Stimulated activated naive CD8-positive, alpha-beta T cell treated with anti-CD3 and anti-CD28 coated beads, Interleukin-15, amount 100 ng/mL, for 72 hours (primary cell): ENCODE measurements at regions not wholly inside any gene's neighbourhood (a gene's known extent, or its start where the extent isn't known, plus 50 kb on each side); places are given as distances from the start of the nearest gene placed in this dataset.

Experiments used
- ATAC-seq: fragments of 150-1000 bp; cut with Tn5 transposase; 2 replicates; pipeline ENCODE4 v1.10.0; 2021; ENCODE audit warnings: mild to moderate bottlenecking, moderate library complexity
- DNase-seq, 2 donors: peaks; one replicate each; pipeline ENCODE4 v3.0.0; 2021 to 2022
- H3K27ac Mint-ChIP-seq, 2 donors: one replicate each; pipeline ENCODE4 v1.8.0; 2022; ENCODE audit warnings: mild to moderate bottlenecking in 2 of 2, mixed read lengths in 2 of 2, moderate library complexity in 2 of 2
- H3K27me3 Mint-ChIP-seq: one replicate; pipeline ENCODE4 v1.8.0; 2022; ENCODE audit warnings: mixed read lengths
- H3K4me1 Mint-ChIP-seq: one replicate; pipeline ENCODE4 v1.8.0; 2022; ENCODE audit warnings: mild to moderate bottlenecking, mixed read lengths
- H3K4me3 Mint-ChIP-seq, 2 donors: one replicate each; pipeline ENCODE4 v1.8.0; 2022; ENCODE audit warnings: mild to moderate bottlenecking in 2 of 2, mixed read lengths in 2 of 2, moderate library complexity in 1 of 2
- H3K9me3 Mint-ChIP-seq, 2 donors: one replicate each; pipeline ENCODE4 v1.8.0; 2022; ENCODE audit warnings: mixed read lengths in 2 of 2

GRCh38 chr1:232483826-232484225 is 146.1 kb downstream of the SIPA1L2 start:
- no peak overlapping the region for H3K4me3 Mint-ChIP-seq
- no peak for DNase-seq
- H3K4me1 Mint-ChIP-seq = no peaks in the 10 kb centered on the region
- no peak overlapping the region for H3K27ac Mint-ChIP-seq
- no peaks in the 10 kb centered on the region for H3K9me3 Mint-ChIP-seq
- no peak for ATAC-seq
- no peaks in the 10 kb centered on the region for H3K27me3 Mint-ChIP-seq

- Mint-ChIP-seq H3K4me1 (no peaks in the 10 kb centered on the region), H3K27ac (no peak overlapping the region), H3K9me3 (no peaks in the 10 kb centered on the region), H3K27me3 (no peaks in the 10 kb centered on the region), H3K4me3 (no peak overlapping the region)
- ATAC-seq (no peak), DNase-seq (no peak)
Measured at GRCh38 chr1:232481091-232481490, 148.8 kb downstream of the SIPA1L2 start.

DNA sequence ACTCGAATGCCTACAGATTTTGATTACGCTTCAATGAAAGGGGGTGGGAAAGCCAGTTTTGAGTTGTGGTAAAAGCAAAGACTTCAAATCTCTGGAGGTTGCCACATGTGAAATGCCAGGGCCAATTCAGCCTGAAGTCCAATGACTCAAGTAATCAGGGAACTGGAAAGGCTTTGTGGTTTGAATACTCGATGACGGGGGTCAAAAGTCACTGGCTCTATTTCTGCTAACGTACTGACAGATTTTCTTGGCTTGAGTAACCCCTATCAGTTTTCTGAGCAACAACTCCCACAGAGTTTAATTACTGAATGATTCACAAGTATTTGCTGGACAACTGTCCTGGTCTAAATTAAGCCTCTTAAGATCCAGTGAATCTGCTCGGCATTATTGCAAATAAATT is 152.2 kb downstream of the SIPA1L2 start:
- Mint-ChIP-seq H3K27ac (no peak overlapping the region), H3K27me3 (no peaks in the 10 kb centered on the region), H3K4me3 (no peak overlapping the region), H3K9me3 (no peaks in the 10 kb centered on the region), H3K4me1 (no peaks in the 10 kb centered on the region)
- DNase-seq (no peak), ATAC-seq (no peak)

DNA sequence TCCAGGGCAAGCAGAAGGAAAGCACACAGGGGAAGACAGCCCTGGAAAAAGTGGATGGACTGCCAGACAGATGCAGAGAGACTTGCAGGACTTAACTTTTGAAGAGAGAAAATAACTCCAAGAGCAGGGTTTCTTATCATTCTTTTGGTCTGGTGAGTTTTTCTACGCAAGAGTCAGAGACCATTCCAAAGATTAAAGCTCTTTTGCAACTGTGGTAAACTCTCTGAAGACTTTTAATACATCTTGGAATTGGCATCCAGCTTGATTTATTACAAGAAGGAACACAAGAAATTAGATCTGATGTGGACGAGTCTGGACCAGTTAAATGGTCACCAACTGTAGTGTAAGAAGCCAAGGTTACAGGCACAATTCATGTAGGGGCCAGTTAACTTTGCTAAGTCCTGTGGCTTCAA is 153.4 kb downstream of the SIPA1L2 start:
- Mint-ChIP-seq H3K4me3 (no peak overlapping the region), H3K4me1 (no peaks in the 10 kb centered on the region), H3K9me3 (no peaks in the 10 kb centered on the region), H3K27ac (no peak overlapping the region), H3K27me3 (no peaks in the 10 kb centered on the region)
- no peak for ATAC-seq
- no peak for DNase-seq

DNA sequence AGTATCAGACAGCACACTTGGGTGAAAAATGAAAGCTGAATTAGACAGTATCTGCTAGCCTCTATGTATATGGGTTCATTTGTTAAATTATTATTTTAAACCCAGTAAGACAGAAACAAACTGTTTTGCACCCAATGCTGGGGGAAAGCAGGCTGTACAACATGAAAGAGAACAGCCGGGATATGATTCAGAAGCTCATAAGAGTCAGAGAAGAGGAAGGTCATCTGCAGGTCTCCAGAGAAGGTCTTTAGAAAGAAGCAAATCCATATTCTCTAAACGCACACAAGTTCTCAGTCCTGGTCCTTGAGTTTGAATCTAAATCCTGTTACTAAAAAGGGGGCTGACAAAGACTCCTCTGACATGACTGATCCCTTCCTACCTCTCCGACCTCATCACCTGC is 155.1 kb downstream of the SIPA1L2 start:
- no peaks in the 10 kb centered on the region for H3K9me3 Mint-ChIP-seq
- no peak overlapping the region for H3K27ac Mint-ChIP-seq
- no peaks in the 10 kb centered on the region for H3K4me1 Mint-ChIP-seq
- no peak overlapping the region for H3K4me3 Mint-ChIP-seq
- H3K27me3 Mint-ChIP-seq = no peaks in the 10 kb centered on the region
- ATAC-seq = no peak
- no peak for DNase-seq

DNA sequence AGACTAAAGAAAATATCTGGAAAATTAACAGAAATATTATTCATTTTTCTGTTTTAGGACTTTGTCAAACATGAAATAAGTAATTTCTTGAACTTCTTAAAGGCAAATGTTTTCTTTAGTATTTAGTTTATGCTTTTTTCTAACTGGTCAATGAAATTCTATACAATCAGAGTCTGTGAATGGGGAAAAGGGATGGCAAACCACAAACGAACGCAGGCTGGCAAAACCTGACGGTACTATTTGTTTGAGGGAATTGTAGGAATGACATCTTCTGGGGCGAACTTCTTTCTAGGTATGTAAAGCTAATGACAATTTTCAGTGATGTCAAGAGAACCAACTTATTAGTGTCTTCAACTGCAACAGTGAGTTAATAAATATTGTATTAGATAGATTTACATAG is 156.0 kb downstream of the SIPA1L2 start:
- Mint-ChIP-seq H3K4me3 (no peak overlapping the region), H3K9me3 (no peaks in the 10 kb centered on the region), H3K4me1 (no peaks in the 10 kb centered on the region), H3K27ac (no peak overlapping the region), H3K27me3 (no peaks in the 10 kb centered on the region)
- ATAC-seq (no peak), DNase-seq (no peak)

DNA sequence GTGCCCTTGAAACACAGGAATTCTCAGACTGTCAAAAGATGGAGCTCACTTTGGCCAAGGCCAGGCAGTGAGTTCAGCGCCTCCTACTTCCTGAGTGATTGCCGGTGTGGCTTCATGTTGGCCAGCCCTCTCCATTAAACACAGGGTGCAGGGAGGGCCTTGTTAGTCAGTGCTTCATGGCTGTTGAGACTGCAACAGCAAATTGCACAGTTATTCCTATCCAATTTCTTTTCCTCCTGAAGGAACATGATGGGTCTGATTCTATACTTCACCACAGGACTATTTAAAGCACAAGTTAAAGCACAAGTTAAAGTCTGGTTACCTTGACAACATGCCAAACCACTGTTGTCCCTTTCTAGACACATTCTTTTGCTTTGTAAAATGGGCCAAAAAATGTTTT is 156.6 kb downstream of the SIPA1L2 start:
- no peak overlapping the region for H3K27ac Mint-ChIP-seq
- H3K4me3 Mint-ChIP-seq = no peak overlapping the region
- no peaks in the 10 kb centered on the region for H3K27me3 Mint-ChIP-seq
- DNase-seq (no peak), ATAC-seq (no peak)
- H3K9me3 Mint-ChIP-seq = no peaks in the 10 kb centered on the region
- no peaks in the 10 kb centered on the region for H3K4me1 Mint-ChIP-seq

GRCh38 chr1:232472485-232473041 is 157.4 kb downstream of the SIPA1L2 start:
- Mint-ChIP-seq H3K27me3 (no peaks in the 10 kb centered on the region), H3K4me3 (no peak overlapping the region), H3K4me1 (peaks cover 4% of the 10 kb centered on the region), H3K27ac (no peak overlapping the region), H3K9me3 (no peaks in the 10 kb centered on the region)
- no peak for DNase-seq
- no peak for ATAC-seq

GRCh38 chr1:232471250-232471649 is 158.7 kb downstream of the SIPA1L2 start:
- DNase-seq (no peak), ATAC-seq (no peak)
- no peaks in the 10 kb centered on the region for H3K9me3 Mint-ChIP-seq
- H3K27ac Mint-ChIP-seq = no peak overlapping the region
- no peaks in the 10 kb centered on the region for H3K27me3 Mint-ChIP-seq
- H3K4me1 Mint-ChIP-seq = peaks cover 8% of the 10 kb centered on the region
- H3K4me3 Mint-ChIP-seq = no peak overlapping the region

- DNase-seq (no peak), ATAC-seq (no peak)
- Mint-ChIP-seq H3K4me3 (no peak overlapping the region), H3K27ac (no peak overlapping the region), H3K4me1 (peaks cover 8% of the 10 kb centered on the region), H3K9me3 (no peaks in the 10 kb centered on the region), H3K27me3 (no peaks in the 10 kb centered on the region)
Measured at GRCh38 chr1:232470711-232471110, 159.2 kb downstream of the SIPA1L2 start.

- no peak overlapping the region for H3K27ac Mint-ChIP-seq
- H3K4me3 Mint-ChIP-seq = no peak overlapping the region
- no peaks in the 10 kb centered on the region for H3K27me3 Mint-ChIP-seq
- peaks cover 8% of the 10 kb centered on the region for H3K4me1 Mint-ChIP-seq
- no peak for DNase-seq
- no peak for ATAC-seq
- H3K9me3 Mint-ChIP-seq = no peaks in the 10 kb centered on the region
Measured at GRCh38 chr1:232468249-232468648, 161.7 kb downstream of the SIPA1L2 start.

DNA sequence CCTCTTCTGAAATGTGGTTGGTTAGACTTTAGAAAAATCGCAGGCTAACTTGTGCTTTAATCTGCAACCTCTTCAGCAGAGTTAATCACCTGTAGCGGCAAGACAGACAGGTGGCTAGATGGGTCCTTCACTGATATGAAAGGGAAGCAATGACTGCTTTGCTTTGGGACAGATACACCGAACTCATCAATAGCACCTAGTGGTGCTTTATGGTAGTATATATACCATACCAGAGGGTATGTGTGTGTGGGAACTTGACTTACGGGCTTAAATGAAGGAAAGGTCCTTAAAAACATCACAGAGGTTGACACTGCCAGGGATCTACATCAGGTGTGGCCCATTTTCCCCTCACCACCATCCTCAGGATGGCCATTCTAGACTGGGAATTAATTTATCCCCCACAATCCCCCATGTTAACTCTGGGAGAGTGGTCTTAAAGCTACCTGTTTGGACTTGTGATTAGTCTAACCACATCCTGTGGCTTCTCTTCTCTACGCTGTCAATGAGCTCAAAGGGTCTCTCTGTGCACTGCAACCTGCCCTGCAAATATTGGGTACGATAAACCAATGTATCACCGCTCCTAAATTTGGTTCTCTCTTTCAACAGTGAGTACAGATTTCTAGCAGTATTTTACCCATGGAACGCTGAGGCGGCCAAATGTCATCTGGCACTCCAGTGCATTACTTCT is 162.7 kb downstream of the SIPA1L2 start:
- no peaks in the 10 kb centered on the region for H3K9me3 Mint-ChIP-seq
- ATAC-seq (peak; percentile 45), DNase-seq (no peak)
- peaks cover 8% of the 10 kb centered on the region for H3K4me1 Mint-ChIP-seq
- H3K4me3 Mint-ChIP-seq = no peak overlapping the region
- no peaks in the 10 kb centered on the region for H3K27me3 Mint-ChIP-seq
- H3K27ac Mint-ChIP-seq = no peak overlapping the region

DNA sequence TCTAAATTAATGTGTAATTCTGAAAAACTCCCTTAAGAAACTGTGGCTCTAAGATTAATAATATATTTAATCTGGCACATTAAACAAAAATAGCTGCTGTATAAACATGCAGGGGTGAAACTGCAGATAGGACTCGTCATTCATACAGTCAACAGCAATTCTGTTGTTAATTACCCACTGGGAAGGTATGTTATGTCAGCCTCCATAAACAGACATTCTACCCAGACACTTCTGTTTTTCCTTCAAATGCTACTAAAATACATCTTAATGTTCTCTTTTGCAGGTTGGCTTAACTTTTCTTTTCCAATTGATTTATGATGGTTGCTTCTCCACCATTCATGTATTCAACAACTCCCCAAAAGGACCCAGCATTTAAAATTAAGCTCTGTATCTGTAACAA is 165.6 kb downstream of the SIPA1L2 start:
- peaks cover 8% of the 10 kb centered on the region for H3K4me1 Mint-ChIP-seq
- no peak for ATAC-seq
- no peak overlapping the region for H3K27ac Mint-ChIP-seq
- H3K27me3 Mint-ChIP-seq = no peaks in the 10 kb centered on the region
- no peak overlapping the region for H3K4me3 Mint-ChIP-seq
- no peaks in the 10 kb centered on the region for H3K9me3 Mint-ChIP-seq
- DNase-seq = no peak

DNA sequence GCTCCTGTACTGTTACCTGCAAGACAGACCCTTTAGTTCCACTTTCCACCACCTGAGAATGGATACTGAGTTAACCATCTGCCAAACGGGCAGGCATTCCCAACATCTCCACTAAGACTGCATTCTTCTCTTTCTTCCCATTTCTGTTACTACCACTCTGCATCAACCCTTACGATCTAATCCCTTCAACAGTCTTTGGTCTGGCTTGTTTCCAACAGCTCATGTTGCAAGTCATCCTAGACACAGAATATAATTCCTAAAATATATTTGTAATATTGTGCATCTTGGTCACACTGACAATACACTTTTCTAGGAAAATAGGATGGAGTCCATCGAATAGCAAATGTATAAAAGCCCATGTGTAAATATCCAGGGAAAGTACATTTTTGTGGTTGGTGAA is 166.7 kb downstream of the SIPA1L2 start:
- no peak overlapping the region for H3K27ac Mint-ChIP-seq
- DNase-seq (no peak), ATAC-seq (no peak)
- no peak overlapping the region for H3K4me3 Mint-ChIP-seq
- no peaks in the 10 kb centered on the region for H3K9me3 Mint-ChIP-seq
- peaks cover 8% of the 10 kb centered on the region for H3K4me1 Mint-ChIP-seq
- no peaks in the 10 kb centered on the region for H3K27me3 Mint-ChIP-seq

DNA sequence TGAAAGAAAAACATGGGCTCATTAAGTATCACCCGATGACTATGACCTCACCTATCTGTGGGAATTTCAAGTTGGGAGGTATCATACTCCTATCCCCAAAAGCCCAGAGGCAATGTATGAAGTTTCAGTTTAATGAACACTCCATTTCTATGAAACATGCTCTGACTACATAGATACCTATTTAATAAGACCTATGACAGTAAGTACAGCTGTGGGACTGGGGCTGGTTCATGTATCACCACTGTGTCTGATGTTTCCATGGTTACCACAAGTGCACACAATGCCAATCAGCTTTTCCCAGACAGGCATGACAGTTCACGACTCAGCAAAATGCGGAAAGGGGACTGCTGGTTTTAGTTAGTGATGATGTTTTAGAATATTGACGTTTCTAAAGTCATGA is 167.7 kb downstream of the SIPA1L2 start:
- DNase-seq = no peak
- peaks cover under 1% of the 10 kb centered on the region for H3K4me1 Mint-ChIP-seq
- ATAC-seq = no peak
- H3K27me3 Mint-ChIP-seq = no peaks in the 10 kb centered on the region
- no peaks in the 10 kb centered on the region for H3K9me3 Mint-ChIP-seq
- H3K27ac Mint-ChIP-seq = no peak overlapping the region
- no peak overlapping the region for H3K4me3 Mint-ChIP-seq

DNA sequence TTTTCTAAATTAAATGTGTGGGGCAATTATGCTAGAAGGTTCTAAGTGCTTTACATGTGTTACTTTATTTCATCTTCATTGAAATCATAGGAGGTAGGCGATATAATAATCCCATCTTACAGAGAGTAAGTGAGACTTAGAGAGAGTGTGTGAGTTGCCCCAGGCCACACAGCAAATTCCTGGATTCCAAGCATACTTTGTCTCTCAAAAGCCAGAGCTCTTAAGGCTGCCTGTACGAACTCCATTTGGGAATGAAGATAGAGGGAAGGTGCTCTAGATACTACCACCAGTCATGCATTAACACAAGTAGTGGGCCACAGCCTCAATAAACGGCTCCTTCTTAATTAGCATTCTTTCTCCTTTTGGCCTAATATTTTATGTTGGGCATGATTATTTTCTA is 170.1 kb downstream of the SIPA1L2 start:
- Mint-ChIP-seq H3K4me1 (no peaks in the 10 kb centered on the region), H3K27ac (no peak overlapping the region)

GRCh38 chr1:232459087-232459486 is 170.8 kb downstream of the SIPA1L2 start:
- no peak overlapping the region for H3K4me3 Mint-ChIP-seq

More for the DNA sequence above, 170.1 kb downstream of the SIPA1L2 start:
- no peak overlapping the region for H3K4me3 Mint-ChIP-seq
- no peak for ATAC-seq
- DNase-seq = no peak
- H3K27me3 Mint-ChIP-seq = no peaks in the 10 kb centered on the region
- H3K9me3 Mint-ChIP-seq = no peaks in the 10 kb centered on the region

More at GRCh38 chr1:232459087-232459486, 170.8 kb downstream of the SIPA1L2 start:
- Mint-ChIP-seq H3K9me3 (no peaks in the 10 kb centered on the region), H3K27me3 (no peaks in the 10 kb centered on the region), H3K27ac (no peak overlapping the region), H3K4me1 (no peaks in the 10 kb centered on the region)
- DNase-seq (no peak), ATAC-seq (peak; percentile 59)
